Endometrium (tissue), 2 donors: ENCODE measurements at regions not wholly inside any gene's neighbourhood (a gene's known extent, or its start where the extent isn't known, plus 50 kb on each side); places are given as distances from the start of the nearest gene placed in this dataset.
"Not testable (repeated sequence)": the region's sequence is repeated elsewhere in the genome, so short reads cannot be mapped to it uniquely, and the experiment has no call there.

ENCODE experiments used
- FAIRE-seq: peaks from 2 replicates; lab custom pipeline; 2012; peaks lifted over from hg19 to GRCh38; lab: Jason Lieb, UNC
- donor health status: control.
- donor health status: control.

DNA sequence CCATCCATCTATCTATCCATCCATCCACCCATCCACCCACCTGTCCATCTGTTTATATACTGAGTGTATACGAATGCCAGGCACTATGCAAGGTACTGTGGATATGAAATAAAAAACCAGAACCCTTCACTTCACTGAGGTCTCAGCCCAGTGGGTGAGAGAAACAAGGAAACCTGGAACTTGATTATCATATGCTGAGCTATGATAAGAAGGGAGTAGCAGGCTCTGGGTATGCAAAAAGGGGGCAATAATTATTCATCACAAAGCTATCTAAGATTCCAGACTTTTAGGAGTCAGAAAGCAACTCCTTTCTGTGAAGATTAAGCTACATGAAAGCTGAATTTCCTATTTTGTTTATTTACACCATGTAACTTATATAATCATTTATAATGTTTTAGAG is 327.7 kb upstream of the IL12A start:
- FAIRE-seq: no peak

DNA sequence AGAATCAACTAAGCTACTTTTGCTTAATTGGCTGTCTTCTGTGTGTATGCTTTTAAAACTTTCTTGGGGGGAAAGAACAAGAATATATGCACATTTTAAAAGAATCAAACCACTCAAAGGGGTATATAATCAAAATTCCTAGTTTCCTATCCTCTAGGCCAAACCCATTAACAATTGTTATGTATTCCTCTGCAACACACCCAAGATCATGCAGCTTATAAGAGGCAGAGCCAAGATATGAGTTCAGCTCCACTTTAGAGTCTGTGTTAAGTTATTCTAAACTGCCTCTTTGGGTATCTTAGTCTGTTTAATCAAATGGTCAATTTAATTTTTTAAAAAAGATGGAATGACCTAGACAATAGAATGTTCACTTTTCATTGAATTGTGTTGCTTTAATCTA is 326.1 kb upstream of the IL12A start:
- FAIRE-seq: no peak

DNA sequence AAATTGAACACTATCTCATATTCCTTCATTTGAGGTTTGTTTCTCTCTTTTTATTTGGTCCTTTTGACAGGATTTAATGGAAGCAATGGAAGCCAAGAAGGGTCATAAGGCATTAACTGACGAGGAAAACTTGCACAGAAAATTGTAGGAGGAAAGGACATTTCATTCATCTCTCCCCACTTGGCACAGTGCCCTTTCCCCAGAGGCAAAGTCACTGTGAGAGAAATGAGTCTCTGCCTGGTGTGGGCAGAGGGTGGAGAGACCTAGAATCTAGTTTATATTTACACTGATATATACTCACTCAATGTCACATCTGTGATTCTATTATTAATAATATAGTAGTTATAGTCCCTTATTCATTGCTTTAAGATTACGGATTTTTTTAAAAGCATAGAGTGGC is 324.6 kb upstream of the IL12A start:
- FAIRE-seq: no peak

DNA sequence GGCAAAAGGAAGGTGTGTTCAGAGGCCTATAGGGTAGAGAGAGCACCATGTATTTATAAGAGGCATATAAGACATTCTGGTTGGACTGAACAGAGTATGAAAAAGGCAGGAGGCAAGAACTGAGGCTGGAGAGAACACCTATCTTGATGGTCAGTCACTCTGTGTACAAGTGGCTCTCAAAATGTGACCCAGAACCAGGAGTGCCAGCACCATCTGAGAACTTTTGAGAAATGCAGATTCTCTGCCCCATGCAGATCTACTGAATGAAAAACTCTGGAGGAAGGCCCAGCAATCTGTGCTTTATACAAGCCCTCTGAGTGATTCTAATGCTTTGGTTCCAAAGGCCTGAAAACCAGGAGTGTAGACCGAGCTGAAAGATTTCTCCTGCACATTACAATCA is 324.0 kb upstream of the IL12A start:
- FAIRE-seq: no peak

DNA sequence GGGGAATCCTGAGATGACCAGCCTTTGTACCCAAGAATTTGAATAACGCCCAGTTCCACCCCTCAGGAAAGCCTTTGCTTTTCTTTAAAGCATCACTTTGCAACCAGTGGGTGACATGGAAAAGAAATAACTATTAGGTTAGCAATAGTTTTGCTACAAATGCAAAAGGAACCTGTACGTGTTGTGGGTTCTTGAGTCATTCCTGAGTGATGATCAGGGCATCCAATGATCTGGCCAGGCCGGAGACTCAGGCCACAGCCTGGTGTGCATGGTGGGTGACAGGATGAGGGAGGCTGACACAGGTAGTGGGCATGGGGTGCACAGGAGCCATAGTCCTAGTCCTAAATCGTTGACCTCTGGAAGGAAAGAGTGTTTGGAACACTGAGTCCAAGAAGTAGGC is 321.4 kb upstream of the IL12A start:
- FAIRE-seq: no peak

DNA sequence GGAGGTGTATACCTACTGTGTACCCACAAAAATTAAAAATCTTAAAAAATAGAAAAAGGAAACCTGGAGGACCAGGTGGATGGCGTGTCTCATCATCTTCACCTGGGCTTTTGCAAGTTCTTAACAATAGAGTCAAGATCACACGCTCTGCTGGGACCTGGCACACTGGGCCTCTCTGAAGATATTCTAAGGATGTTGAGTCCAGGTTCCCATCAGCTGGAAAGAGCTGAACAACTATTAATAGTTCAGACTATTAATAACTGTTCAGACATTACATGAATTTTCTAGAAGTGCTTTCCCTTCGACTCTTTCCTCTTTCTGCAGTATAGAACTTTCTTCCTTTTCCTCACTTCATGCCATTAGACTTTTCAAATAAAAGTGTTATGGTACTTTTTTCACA is 320.2 kb upstream of the IL12A start:
- no peak for FAIRE-seq

DNA sequence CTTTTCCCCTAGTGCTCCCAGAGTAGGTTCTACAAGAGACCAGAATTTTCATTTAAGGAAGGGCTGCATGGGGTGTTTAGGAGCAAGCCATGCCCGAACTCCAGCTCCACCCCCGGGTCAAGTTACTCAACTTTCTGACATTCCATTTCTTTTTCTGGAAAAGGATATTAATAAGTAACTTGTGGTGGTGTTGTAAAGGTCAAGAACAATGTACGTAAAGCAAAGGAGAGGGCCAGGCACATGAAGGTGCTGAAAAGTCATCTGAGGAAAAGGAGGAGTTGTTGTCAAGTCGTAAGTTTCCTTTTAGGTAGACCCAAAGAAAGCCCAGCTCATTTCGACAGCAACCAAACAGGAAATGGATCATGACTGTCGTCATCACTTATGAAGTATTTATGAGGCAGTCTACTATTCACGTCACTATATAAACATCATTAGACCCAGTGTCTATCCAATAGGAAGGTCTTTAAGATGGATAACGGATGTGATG is 319.6 kb upstream of the IL12A start:
- FAIRE-seq: no peak

DNA sequence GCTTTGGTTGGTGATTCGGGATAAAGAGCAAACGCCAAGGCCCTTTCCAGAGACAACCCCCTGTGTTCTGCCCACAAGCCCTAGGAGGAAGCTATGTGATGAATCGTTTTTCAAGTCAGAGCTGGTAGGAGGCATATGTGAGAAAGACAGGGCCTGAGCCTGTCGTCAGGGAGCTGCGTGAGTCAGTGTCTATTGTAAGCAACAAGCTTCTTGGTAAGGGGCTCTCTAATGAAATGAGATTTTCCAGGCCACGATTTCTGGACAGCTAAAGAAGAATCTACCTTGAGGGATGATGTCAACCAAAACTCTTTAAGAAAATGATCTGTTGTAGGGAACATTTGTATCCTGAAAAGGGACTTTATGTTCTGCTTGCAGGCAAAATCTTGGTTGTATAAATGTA is 318.9 kb upstream of the IL12A start:
- no peak for FAIRE-seq

DNA sequence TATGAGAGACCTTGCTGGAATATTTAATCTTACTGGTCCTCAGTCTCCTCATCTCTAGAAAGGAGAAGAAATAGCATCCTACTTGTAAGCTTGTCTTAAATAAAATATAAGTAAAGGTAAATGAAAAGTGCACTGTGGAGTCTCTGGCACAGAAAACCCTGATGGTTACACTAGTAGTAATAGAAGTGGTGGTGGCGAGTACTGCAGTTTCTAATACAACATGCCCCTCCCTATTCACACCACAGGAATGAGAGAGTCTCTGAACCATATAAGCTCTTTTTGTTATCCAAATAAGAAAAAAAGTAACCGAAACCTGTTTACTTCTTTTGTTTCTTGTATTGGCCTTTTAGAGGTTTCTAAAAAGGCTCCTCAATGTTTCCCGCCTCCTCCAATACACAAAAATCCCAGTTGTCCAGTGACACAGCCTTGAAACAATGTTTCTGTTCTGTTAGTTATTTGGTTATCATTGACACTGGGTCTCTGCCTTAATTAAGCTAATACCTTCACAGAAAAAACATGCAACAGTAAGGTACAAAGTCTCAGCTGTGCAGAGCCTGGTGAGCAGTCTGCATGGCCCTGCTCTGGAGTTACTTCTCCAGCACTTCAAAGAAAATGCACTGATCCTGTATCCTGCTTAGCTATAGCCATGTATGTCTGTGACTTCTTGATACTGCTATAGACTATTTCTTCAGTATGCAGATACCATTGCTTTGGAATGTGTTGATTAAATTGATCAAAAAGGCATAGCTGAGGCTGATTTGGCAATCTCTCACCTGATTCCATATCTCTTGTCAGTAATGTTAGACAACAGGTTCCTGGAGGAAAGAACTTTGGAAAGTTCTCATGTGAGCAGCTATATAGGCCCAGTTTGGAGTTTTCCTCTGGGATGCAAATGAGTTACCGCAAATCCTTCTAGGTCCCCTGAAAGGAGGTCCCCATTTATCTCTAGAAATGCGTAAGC is 315.6 kb upstream of the IL12A start:
- FAIRE-seq: no peak

DNA sequence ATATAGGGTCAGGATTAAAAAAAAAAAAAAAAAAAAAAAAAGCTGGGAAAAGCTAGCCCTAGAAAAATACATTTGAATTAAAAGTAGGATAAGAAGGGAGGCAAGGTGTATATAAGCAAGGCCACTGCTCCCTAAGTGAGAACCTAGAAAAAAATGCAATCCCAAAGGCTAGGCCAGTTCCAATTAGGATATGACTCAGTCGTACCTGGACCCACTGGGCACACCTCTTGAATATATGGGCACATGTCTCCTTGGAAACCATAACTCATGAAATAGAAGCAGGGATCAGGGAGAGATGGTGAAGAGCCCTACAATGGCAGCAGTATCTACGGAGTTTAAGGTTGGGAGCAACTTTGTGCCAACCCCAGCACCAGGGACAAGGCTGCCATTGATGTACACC is 314.1 kb upstream of the IL12A start:
- FAIRE-seq: no peak

DNA sequence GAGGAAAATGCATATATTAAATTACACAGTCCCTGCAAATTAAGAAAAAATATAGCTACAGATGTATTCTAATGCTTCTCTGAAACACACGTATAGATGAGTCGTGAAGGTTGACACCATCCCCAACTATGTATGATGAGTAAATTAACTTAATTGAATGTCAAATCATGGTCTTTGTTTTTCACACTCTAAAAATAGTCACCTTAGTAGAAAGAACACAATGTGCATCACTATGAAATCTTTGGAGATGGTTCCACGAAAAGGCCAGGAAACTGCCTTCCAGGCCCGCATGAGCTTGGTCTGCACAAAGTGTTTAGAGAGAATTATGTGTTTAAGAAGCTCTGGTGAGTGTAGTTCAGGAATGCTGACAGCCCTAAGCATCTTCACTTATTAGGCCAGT is 313.4 kb upstream of the IL12A start:
- no peak for FAIRE-seq

DNA sequence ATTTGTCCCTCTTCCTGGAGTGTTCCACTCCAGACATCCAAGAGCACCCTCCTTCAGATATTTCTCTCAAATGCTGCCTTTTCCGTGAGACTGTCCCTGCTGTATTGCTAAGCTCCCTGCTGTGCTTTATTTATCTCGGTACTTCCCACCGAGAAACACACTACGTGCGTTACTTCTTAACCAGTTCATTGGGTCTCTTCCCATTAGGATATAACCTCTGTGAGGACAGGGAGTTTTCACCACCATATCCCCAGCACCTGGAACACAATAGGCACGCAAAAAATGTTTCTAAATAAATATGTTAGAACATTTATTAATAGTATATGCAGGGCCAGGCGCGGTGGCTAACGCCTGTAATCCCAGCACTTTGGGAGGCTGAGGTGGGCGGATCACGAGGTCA is 308.7 kb upstream of the IL12A start:
- FAIRE-seq: no peak

DNA sequence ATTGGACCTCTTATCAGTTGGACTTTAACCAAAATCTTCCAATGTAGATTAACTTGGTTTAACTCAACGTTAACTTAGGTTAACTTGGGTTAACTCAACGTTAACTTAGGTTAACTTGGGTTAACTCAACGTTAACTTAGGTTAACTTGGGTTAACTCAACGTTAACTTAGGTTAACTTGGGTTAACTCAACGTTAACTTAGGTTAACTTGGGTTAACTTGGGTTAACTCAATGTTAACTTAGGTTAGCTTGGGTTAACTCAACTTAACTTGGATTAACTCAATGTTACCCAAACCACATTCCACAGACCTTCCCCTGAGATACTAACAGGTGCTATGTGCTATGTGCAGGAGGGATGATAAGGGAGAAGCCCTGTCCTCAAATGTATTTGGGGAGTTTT is 306.9 kb upstream of the IL12A start:
- FAIRE-seq: not testable (repeated sequence)

DNA sequence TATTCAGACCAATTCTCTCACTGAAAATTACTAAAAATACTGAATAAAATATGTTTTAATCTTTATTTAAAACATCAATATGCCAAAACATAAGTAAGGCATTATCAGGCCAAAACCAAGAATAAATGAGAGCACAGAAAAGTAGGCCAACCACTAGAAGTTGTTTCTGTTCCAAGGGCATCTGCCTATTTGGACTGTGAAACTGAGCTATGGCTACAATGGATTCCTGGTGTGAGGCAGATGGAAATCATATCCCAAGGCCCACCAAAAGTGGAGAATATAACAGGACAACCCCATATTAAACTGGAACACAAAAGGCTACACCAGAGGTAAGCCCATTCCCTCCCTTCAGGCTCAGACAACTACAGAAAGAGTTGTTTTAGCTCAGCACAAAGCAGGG is 302.8 kb upstream of the IL12A start:
- no peak for FAIRE-seq

DNA sequence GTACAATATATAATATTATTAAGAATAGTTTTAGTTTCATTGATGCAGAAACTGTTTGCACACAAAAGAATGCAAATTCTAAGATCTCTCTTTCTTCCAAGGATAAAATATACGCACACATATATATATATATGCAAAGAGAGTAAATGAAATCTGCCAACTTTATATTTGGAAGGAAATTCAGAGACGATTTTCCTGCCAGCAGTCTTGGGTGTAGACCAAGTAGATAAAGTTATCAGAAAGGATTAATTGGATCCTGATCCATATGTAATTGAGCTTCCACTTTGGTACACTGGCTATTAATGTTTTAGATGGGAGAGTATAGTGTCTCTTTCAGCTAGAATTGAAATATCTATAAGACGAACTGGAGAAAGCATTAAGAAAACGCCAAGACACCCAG is 295.4 kb upstream of the IL12A start:
- no peak for FAIRE-seq

DNA sequence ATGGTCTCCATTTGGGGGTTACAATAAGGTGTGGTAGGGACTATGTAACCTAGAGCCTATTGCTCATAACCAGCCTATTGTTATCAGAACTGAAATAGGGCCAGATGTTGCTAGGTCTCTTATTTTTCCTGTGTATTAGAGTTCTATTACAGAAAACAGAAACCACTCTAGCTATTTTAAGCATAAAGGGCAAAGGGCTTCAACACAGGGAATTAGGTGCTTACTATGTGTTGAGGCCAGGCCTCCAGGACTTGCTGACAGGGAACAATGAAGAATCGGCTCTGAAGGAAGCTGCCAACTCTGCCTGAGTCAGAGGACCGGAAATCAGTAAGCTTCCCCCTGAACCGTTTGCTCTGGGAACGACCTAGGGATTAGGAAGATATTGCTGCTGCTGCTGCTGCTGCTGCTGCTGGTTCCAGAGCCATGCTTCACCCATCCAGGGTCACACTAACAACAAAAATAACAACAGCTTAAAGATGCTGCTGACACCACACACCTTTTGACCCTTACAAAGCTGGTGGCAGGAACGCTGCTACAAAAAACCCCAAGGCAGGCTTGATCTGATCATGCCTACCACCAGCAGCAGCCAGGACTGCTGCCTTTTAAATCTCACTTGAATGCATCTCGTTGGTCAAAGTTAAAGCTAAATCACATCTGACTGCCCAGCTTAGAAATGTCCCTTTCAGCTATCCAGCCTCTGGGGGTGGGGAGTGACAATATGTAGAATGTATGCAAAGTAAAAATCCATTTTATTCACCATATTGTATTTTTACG is 276.9 kb upstream of the IL12A start:
- FAIRE-seq: no peak

DNA sequence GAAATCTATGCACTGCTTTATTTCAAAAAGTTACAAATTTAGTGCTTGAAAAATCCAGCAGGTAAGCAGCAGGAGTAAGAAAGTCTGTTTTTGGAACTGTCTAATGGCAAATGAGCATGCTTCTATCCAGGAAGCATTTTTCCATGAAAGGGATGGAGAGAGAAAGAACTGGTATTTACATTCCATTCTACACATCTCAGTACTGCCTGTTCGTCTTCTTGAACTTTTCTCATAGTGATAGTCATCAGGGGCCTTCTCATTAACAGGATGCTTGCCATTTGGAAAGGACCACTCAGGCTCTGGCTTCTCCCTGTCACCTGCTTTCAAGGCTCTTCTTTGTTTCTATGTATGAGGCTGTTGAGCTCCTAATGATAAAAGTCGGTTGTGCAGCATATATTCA is 267.3 kb upstream of the IL12A start:
- no peak for FAIRE-seq

DNA sequence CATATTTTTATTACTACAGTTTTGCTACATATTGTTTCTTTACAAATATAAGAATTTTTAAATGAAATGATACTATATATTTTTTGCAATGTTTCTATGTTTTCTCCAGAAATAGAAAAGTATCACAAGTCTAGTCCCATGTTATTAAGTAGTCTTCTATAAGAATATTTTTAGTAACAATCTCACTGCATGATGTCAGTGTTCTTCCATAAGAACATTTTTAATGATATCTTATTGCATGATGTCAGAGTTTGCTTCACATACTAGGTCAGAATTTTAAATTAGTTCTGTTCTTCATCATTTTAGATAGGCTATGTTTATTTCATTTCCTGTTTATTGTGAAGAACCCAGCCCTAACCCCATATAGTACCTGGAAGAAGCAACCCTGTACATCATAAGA is 265.3 kb upstream of the IL12A start:
- no peak for FAIRE-seq

DNA sequence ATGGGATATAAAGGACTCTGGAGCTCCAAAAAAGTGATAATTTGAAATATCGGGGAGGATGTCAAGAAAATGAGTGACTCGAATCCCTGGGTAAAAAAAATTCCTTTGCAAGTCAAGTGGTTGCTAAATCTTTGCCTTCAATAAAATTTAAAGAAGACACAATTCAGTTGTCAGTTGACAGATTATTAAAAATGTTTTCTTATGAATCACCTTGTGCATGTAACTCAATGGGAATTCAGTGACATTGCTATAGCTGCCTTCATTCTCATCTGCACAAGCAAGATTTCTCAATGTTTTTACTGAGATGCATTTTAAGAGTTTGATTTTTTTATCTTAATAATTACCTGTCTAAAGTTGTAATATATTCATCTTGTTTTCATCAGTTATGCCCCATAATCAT is 264.0 kb upstream of the IL12A start:
- FAIRE-seq: no peak

DNA sequence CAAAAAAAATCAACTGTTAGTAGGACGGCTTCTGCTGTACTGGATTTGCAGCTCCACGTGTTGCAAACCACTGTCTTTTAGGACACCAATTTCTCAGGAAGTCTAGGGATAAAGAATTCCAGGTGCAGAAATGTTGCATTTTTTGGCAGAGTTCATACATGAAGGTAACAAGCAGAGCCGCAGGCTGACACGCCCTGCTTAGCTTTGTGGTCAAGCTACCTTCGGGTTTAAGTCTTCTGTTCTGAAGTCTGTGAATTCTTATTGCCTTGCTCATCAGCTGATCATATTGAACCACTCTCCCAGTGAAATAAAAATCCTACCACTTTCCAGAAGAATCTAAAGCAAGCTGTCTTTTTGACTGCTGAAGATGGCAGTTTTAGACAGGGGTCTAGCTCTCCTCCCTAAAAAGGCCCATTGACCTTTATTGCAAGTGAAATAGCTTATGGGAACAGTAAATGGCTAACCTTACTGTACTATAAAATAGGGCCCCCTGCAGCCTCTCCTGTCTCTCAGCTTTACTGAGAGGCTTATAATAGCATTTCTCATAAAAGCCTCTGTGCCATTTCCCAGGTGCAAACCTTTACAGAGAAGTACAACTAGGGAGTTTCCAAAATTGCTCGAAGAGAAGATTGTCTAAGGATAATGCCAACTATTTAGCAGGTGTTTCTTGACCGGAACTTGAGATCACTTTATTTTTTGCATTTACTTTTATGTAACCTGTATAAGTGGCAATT is 262.2 kb upstream of the IL12A start:
- FAIRE-seq: no peak

DNA sequence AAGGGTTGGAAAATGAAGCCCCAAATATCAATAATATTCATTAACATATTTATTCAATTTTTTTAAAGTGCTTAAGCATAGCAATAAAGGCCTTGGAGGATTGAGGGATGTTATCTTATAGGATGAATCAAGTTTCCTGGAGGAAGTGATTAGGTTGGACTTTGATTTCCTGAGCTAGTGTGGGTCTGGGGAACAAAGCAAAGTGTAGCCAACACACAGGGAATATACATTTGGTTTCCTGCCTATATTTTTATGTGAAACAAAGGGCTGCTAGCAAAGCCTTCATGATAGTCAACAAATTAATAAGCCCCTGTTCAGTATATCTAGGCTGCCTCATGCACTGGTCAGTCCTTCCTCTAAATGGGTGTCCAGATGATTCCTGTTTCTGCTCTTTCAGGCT is 261.1 kb upstream of the IL12A start:
- FAIRE-seq: no peak

DNA sequence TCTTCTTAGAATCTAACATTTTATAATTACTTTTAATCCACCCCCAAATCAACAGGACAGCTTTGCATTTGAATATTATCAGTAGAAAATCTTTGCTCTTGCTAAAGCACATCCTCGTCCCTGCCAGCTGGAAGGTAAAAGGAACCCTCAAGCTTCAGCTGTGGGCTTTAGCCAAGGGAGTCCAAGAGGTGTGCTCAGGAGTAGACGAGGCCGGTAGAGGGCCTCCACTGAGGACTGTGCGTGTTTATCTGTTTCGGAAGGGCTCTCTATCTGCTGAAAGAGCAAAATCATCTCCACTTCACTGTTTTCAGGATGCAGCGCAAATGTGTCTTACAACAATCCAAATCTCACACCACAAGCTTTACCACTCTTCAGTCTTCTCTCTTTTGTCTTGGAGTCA is 257.4 kb upstream of the IL12A start:
- no peak for FAIRE-seq
